NCI-H1092 (cell line): ENCODE measurements at regions not wholly inside any gene's neighbourhood (a gene's known extent, or its start where the extent isn't known, plus 50 kb on each side); places are given as distances from the start of the nearest gene placed in this dataset.

ENCODE experiments used
- DNase-seq: peaks from one replicate; lab custom pipeline; 2025; lab: John Stamatoyannopoulos, UW

- DNase-seq: no peak
Measured at GRCh38 chr12:38977132-38977531, 71.7 kb upstream of the CPNE8 start.

GRCh38 chr12:38969706-38970105, 64.3 kb upstream of the CPNE8 start:
- DNase-seq: no peak

GRCh38 chr12:38961683-38962082, 56.3 kb upstream of the CPNE8 start:
- DNase-seq: no peak

- no peak for DNase-seq
Measured at GRCh38 chr12:38961012-38961411, 55.6 kb upstream of the CPNE8 start.

- no peak for DNase-seq
Measured at GRCh38 chr12:38956337-38956736, 50.9 kb upstream of the CPNE8 start.
